Loucy (cell line): ENCODE measurements at regions not wholly inside any gene's neighbourhood (a gene's known extent, or its start where the extent isn't known, plus 50 kb on each side); places are given as distances from the start of the nearest gene placed in this dataset.

Source experiments
- H2AFZ ChIP-seq: fragments of 200-600 bp; sonication (generic); 2 replicates; pipeline ENCODE4 v1.6.0; 2016; ENCODE audit warnings: antibody characterized with exemption, mild to moderate bottlenecking, low read length, moderate library complexity
- H3F3A ChIP-seq: fragments of 200-600 bp; 2 replicates; pipeline ENCODE4 v1.6.0; 2016; ENCODE audit warnings: antibody characterized with exemption, low read depth, mild to moderate bottlenecking
- H3K27me3 ChIP-seq: fragments of 200-600 bp; sonication (generic); 2 replicates; pipeline ENCODE4 v1.6.1; 2014; ENCODE audit warnings: low read length, mild to moderate bottlenecking; ENCODE audit not compliant: insufficient read depth, poor library complexity, severe bottlenecking
- H3K36me3 ChIP-seq: fragments of 200-600 bp; sonication (generic); 2 replicates; pipeline ENCODE4 v1.6.1; 2016; ENCODE audit warnings: low read length; ENCODE audit not compliant: insufficient read depth
- H3K4me1 ChIP-seq: fragments of 200-600 bp; sonication (generic); 2 replicates; pipeline ENCODE4 v1.5.1; 2014; ENCODE audit warnings: low read length, mild to moderate bottlenecking; ENCODE audit not compliant: insufficient read depth, poor library complexity, severe bottlenecking
- H3K4me2 ChIP-seq: fragments of 200-600 bp; sonication (generic); 2 replicates; pipeline ENCODE4 v1.6.0; 2014; ENCODE audit warnings: antibody characterized with exemption, low read length, low read depth, mild to moderate bottlenecking; ENCODE audit not compliant: poor library complexity, severe bottlenecking
- H3K4me3 ChIP-seq: fragments of 200-600 bp; sonication (generic); 2 replicates; pipeline ENCODE4 v1.5.1; 2014; ENCODE audit warnings: low read length, mild to moderate bottlenecking, mixed read lengths; ENCODE audit not compliant: poor library complexity, severe bottlenecking
- H3K79me2 ChIP-seq: fragments of 200-600 bp; sonication (generic); 2 replicates; pipeline ENCODE4 v1.6.1; 2014; ENCODE audit warnings: low read length; ENCODE audit not compliant: insufficient read depth
- H3K9ac ChIP-seq: fragments of 200-600 bp; sonication (generic); 2 replicates; pipeline ENCODE4 v1.6.0; 2014; ENCODE audit warnings: mild to moderate bottlenecking, low read depth, low read length, moderate library complexity; ENCODE audit not compliant: poor library complexity, severe bottlenecking
- H3K9me2 ChIP-seq: fragments of 200-600 bp; sonication (generic); replicated peaks from 2 replicates; pipeline ENCODE4 v1.6.1; 2016; ENCODE audit warnings: low read depth, low read length, mixed read lengths
- H3K9me3 ChIP-seq: fragments of 200-600 bp; sonication (generic); 2 replicates; pipeline ENCODE4 v1.6.1; 2014; ENCODE audit warnings: mild to moderate bottlenecking, antibody characterized with exemption, low read length, low read depth; ENCODE audit not compliant: insufficient read depth
- H4K20me1 ChIP-seq: fragments of 200-600 bp; sonication (generic); 2 replicates; pipeline ENCODE4 v1.6.0; 2014; ENCODE audit warnings: antibody characterized with exemption, low read length, mild to moderate bottlenecking; ENCODE audit not compliant: insufficient read depth, poor library complexity, severe bottlenecking
- CTCF ChIP-seq: fragments of 200-600 bp; sonication (generic); conservative IDR thresholded peaks from 2 replicates; pipeline ENCODE4 v1.5.1; 2014; ENCODE audit warnings: mild to moderate bottlenecking, antibody characterized with exemption, low read length
- EZH2phosphoT487 ChIP-seq: fragments of 200-600 bp; IDR thresholded peaks from 2 replicates; pipeline ENCODE4 v1.6.1; 2018; ENCODE audit warnings: antibody characterized with exemption, mild to moderate bottlenecking, moderate library complexity, borderline replicate concordance

DNA sequence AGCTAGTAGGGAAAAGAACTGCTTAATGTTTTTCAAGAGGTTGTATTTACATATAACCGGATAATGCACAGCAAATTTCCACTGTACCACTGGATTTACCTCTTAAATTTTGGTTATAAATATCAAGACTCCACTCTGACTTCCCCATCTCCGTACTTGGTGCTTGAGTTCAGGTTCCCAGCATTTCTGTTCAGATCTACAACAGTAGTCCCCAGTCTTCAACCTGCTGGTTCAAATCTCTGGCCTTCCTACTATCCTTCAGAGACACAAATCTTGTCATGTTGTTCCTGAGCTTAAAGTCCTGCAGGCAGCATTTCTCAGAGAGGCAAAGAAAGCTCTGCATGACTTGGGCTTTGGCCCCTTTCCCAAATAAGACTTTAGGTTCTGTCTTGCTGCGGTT, 392.6 kb upstream of the ATP5MC3 start:
- TF ChIP-seq EZH2phosphoT487 (no peak), CTCF (no peak)
- Histone ChIP-seq H3K9me3 (no peaks in the 10 kb centered on the region), H2AFZ (no peak overlapping the region), H3K9me2 (no peaks in the 10 kb centered on the region), H3K79me2 (no peaks in the 10 kb centered on the region), H3K4me2 (no peak overlapping the region), H3K9ac (no peak overlapping the region), H3K36me3 (no peaks in the 10 kb centered on the region), H4K20me1 (no peaks in the 10 kb centered on the region), H3K4me3 (no peak overlapping the region), H3K4me1 (peaks cover 30% of the 10 kb centered on the region), H3F3A (peaks cover 13% of the 10 kb centered on the region; the same call in 1 of the 2 replicates), H3K27me3 (no peaks in the 10 kb centered on the region)

DNA sequence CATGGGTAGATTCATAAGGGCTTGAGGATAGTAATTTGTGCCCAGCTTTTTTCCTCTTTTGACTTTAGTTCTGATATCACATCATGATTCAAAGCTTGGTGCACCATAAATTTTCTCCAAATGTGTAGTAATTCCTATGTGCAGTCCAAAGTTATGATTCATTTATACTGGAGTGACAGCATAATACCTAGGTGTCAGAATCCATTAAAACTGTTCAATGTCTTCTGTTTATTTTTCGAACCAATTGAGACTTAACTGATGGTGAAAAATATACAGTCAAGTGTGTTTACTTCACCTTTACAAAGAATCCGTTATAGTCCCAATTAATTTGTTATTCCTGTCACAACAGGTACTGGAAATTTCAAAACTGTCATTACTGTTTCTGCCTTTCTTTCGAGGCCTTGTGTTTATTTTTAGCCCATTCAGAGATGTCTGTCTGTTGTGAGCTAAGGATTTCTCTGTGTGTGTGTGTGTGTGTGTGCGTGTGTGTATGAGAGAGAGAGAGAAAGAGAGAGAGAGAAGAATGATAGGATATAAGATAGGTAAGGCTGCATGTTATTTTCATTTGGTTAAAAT, 389.7 kb upstream of the ATP5MC3 start:
- no peaks in the 10 kb centered on the region for H4K20me1 ChIP-seq
- H2AFZ ChIP-seq: no peak overlapping the region
- H3K9ac ChIP-seq: no peak overlapping the region
- H3K27me3 ChIP-seq: no peaks in the 10 kb centered on the region
- no peaks in the 10 kb centered on the region for H3K9me2 ChIP-seq
- H3K36me3 ChIP-seq: no peaks in the 10 kb centered on the region
- H3K4me3 ChIP-seq: no peak overlapping the region
- H3K9me3 ChIP-seq: no peaks in the 10 kb centered on the region
- H3K4me1 ChIP-seq: peaks cover 12% of the 10 kb centered on the region
- H3K79me2 ChIP-seq: no peaks in the 10 kb centered on the region
- H3F3A ChIP-seq: peaks cover 7% of the 10 kb centered on the region; the same call in 1 of the 2 replicates
- no peak overlapping the region for H3K4me2 ChIP-seq
- TF ChIP-seq CTCF: no peak
- TF ChIP-seq EZH2phosphoT487: no peak

- Histone ChIP-seq H3K9ac (no peak overlapping the region), H3K79me2 (no peaks in the 10 kb centered on the region), H2AFZ (peak overlapping the region; percentile 86), H3K9me2 (no peaks in the 10 kb centered on the region), H3K9me3 (no peaks in the 10 kb centered on the region), H4K20me1 (no peaks in the 10 kb centered on the region), H3K27me3 (no peaks in the 10 kb centered on the region), H3K4me1 (no peaks in the 10 kb centered on the region), H3K4me2 (peak overlapping the region; percentile 46), H3K4me3 (no peak overlapping the region), H3K36me3 (no peaks in the 10 kb centered on the region), H3F3A (no peaks in the 10 kb centered on the region)
- TF ChIP-seq CTCF (no peak), EZH2phosphoT487 (no peak)
Measured at GRCh38 chr2:175568109-175568730, 386.7 kb upstream of the ATP5MC3 start.
